Esophagus (tissue), 2 donors: ENCODE measurements at regions not wholly inside any gene's neighbourhood (a gene's known extent, or its start where the extent isn't known, plus 50 kb on each side); places are given as distances from the start of the nearest gene placed in this dataset.

Experiments
- H3K27ac ChIP-seq, 2 donors: one replicate each; pipeline ENCODE4 v1.5.1; 2013; ENCODE audit warnings: low read depth in 2 of 2, mild to moderate bottlenecking in 2 of 2, inconsistent platforms in 1 of 2, low read length in 1 of 2, moderate library complexity in 1 of 2
- H3K27me3 ChIP-seq, 2 donors: one replicate each; pipeline ENCODE4 v1.6.1; 2013; ENCODE audit warnings: low read length in 2 of 2, control low read depth in 1 of 2, mild to moderate bottlenecking in 1 of 2; ENCODE audit not compliant: insufficient read depth in 2 of 2, control insufficient read depth in 1 of 2
- H3K36me3 ChIP-seq, 2 donors: one replicate each; pipeline ENCODE4 v1.6.1; 2013; ENCODE audit warnings: low read length in 1 of 2; ENCODE audit not compliant: control insufficient read depth in 2 of 2, insufficient read depth in 2 of 2
- H3K4me1 ChIP-seq, 2 donors: one replicate each; pipeline ENCODE4 v1.6.1; 2013; ENCODE audit warnings: low read length in 1 of 2; ENCODE audit not compliant: control insufficient read depth in 2 of 2, insufficient read depth in 2 of 2
- H3K4me3 ChIP-seq, 2 donors: one replicate each; pipeline ENCODE4 v1.5.1; 2013; ENCODE audit warnings: low read length in 2 of 2, mild to moderate bottlenecking in 2 of 2, low read depth in 1 of 2, moderate library complexity in 1 of 2
- H3K9me3 ChIP-seq, 2 donors: one replicate each; pipeline ENCODE4 v1.6.1; 2013; ENCODE audit warnings: mild to moderate bottlenecking in 2 of 2, low read depth in 1 of 2, low read length in 1 of 2, moderate library complexity in 1 of 2; ENCODE audit not compliant: control insufficient read depth in 2 of 2, insufficient read depth in 1 of 2
- WGBS, 2 donors: extraction: QIAGEN DNeasy Blood & Tissue Kit; methylation state at CpG; one replicate each; pipeline ENCODE4 v1.1.7; 2013; 5-methylcytosine and 5-hydroxymethylcytosine counted together
- donor health status: healthy with polysubstance abuse.
- donor health status: Bipolar disorder and iron deficiency.

DNA sequence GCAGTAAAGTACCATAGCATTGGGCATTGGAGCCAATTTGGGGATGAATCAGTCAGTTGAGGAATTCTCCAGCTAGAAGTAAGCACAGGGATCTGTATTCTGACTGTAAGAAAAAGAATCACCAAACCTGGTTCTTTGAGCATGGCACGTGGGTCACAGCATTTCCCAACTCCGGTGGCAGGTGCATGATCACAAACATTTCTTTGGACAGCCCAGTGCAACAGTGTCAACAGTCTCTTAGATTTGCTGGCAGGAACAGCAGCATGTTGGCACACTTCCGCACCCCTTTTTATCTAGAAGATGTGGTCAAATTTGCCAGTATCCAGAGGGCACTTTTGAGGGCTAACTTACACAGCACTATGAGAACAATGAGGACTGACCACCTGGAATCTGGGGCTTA is 437.5 kb upstream of the GHITM start:
- Histone ChIP-seq H3K9me3 (peaks cover 0 to 2% of the 10 kb centered on the region in 2 donors), H3K27me3 (no peaks in the 10 kb centered on the region), H3K4me1 (no peaks in the 10 kb centered on the region), H3K27ac (no peak overlapping the region), H3K4me3 (no peak overlapping the region), H3K36me3 (no peaks in the 10 kb centered on the region)
- WGBS, 2 donors = 82 to 86% methylated on average over 3 of the region's 3 CpGs

DNA sequence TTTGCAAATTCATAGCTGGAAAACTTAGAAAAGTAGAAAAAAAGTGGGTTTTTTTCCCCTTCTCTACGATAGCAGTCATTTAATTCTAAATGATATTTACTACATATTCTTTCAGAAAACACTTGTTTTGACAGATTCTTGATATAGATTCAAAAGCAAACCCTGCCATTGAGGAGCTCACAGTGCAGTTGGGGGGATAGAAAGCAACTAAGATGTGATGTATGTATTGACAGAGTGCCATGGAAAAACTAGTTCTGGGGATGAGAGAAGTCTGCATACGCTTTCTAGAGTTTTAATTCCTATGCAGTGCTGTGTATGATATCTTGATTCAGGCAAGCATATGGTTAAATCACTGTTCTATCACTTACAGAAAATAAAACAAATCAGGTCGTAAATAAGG is 436.6 kb upstream of the GHITM start:
- Histone ChIP-seq H3K27ac (no peak overlapping the region), H3K9me3 (peaks cover 0 to 2% of the 10 kb centered on the region in 2 donors), H3K4me3 (no peak overlapping the region), H3K27me3 (no peaks in the 10 kb centered on the region), H3K36me3 (no peaks in the 10 kb centered on the region), H3K4me1 (no peaks in the 10 kb centered on the region)
- 64% methylated on average over 3 of the region's 3 CpGs for WGBS, 2 donors

DNA sequence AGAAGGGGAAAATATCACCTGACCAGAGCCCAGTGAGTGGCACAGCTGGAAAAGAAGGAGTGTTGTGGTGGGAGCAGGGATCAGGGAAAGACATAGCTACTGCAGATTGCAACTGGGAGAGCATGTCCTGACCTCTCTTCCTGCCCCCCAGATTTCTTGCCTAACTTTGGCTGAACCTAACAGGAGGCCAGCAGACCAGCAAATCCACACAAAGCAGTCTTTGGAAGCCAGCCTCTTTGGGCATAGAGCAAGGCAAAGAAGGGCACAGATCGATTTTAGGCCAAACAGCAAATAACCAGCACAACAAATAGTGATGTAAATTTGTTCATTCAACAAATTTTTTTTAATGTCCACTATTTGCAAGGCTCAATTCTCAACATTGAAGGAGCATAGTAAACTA is 433.2 kb upstream of the GHITM start:
- no peaks in the 10 kb centered on the region for H3K4me1 ChIP-seq
- 39 to 59% methylated on average over 1 of the region's 1 CpG for WGBS, 2 donors
- no peaks in the 10 kb centered on the region for H3K27me3 ChIP-seq

DNA sequence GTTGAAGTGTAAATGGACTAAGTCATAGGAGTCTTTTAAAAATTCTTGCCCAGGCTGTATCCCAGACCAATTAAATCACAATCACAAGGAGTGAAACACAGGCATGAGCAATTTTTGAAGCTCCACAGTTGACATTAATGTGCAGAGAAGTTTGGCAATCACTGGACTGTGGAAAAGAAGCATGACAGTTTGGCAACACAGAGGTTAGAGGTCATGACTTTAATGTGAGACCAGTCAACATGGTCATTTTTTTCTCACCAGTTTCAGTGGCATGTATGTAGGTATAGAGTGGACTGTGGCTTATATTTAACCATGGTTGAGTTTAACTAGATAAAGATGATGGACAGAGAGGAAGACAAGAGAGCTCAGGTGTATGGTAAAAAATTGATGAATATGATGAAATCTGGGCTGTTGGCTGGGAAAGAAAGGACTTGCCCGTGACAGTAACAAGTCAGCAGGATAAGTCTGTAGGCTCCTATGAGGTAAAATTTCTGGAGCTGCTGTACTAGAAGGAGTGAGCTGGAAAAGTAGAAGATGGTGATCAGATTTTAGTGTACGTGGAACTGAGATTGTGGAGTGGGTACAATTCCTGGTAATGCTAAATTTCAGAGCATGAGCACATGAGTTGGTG is 432.2 kb upstream of the GHITM start:
- H3K27me3 ChIP-seq = no peaks in the 10 kb centered on the region
- H3K4me3 ChIP-seq = no peak overlapping the region
- no peaks in the 10 kb centered on the region for H3K36me3 ChIP-seq
- 76 to 80% methylated on average over 2 of the region's 2 CpGs for WGBS, 2 donors
- no peak overlapping the region for H3K27ac ChIP-seq
- H3K9me3 ChIP-seq = no peaks in the 10 kb centered on the region
- H3K4me1 ChIP-seq = no peaks in the 10 kb centered on the region

More for the DNA sequence above, 433.2 kb upstream of the GHITM start:
- Histone ChIP-seq H3K9me3 (peaks cover 0 to 2% of the 10 kb centered on the region in 2 donors), H3K4me3 (no peak overlapping the region), H3K36me3 (no peaks in the 10 kb centered on the region), H3K27ac (no peak overlapping the region)

DNA sequence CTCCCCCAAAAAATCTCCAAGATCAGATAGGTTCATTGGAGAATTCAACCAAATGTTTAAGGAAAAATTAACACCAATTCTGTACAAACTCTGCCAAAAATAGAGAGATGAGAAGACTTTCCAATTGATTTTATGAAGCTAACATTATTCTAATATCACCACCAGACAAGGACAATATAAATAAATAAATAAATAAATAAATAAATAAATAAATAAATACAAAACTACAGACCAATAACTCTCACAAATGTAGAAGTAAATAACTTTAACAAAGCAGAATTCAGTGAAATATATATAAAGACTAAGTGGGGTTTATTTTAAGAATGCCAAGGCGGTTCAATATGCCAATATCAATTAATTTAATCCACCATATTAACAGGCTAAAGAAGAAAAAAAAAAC is 425.9 kb upstream of the GHITM start:
- 49 to 88% methylated on average over 1 of the region's 1 CpG for WGBS, 2 donors

DNA sequence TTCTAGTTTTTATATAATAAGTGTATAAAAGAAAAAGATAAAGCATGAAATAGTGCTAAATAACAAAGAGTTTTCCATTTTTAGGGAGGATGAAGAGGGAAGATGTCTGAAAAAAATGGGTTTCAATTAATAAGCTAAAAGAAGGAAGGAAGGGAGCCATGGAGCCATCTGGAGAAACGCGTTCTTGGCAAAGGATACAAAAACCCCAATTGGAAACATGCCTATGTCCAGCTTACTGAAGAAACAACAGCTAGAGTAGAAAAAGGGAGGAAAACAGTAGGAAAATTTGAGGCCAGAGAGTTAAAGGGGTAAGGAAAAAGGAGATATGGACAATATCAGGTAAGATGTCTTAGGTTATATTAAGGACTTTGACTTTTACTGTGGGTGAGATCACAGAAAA is 416.2 kb upstream of the GHITM start:
- Histone ChIP-seq H3K27me3 (no peaks in the 10 kb centered on the region), H3K4me3 (no peak overlapping the region), H3K4me1 (no peaks in the 10 kb centered on the region), H3K27ac (no peak overlapping the region), H3K9me3 (no peaks in the 10 kb centered on the region), H3K36me3 (no peaks in the 10 kb centered on the region)
- WGBS, 2 donors = 56 to 62% methylated on average over 2 of the region's 2 CpGs

More for the DNA sequence above, 425.9 kb upstream of the GHITM start:
- H3K36me3 ChIP-seq = no peaks in the 10 kb centered on the region
- H3K4me3 ChIP-seq = no peak overlapping the region
- H3K27ac ChIP-seq = no peak overlapping the region
- no peaks in the 10 kb centered on the region for H3K9me3 ChIP-seq
- no peaks in the 10 kb centered on the region for H3K4me1 ChIP-seq
- H3K27me3 ChIP-seq = no peaks in the 10 kb centered on the region

DNA sequence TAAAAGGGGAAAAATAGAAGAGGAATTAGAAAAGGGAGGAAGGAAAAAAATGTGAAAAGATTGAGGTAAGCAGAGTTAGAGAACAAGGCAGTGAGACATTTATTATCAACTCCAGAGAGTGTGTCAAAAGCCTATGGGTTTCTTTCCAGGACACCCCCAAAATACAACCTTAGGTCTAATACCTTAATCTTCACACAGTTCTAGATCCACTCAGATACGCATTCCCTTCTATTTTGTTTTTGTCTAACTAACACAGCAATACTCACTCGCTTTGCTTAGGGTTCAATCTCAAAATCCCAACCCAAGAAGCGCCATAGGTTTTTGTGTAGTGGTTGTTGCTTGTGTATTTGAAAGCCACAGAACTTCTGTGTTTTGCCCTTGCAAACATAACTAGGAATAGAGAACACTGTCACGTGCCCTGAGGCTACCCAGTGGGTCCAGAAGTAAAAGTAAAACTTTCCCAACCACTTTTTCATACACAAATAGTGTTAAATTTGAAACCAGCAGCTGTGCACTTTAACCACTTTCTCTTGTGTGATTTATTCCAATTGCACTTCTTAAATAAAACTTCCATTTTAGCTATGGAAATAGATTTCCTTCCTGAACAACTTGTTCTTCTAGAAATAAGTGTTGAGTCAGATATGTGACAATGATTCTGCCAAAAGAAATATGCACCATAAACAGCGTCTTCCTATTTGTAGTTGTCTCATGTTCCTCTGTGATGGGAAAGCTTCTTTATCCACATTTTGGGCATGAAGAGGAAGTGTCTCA is 414.7 kb upstream of the GHITM start:
- no peak overlapping the region for H3K27ac ChIP-seq
- no peaks in the 10 kb centered on the region for H3K36me3 ChIP-seq
- H3K4me3 ChIP-seq = no peak overlapping the region
- no peaks in the 10 kb centered on the region for H3K4me1 ChIP-seq
- no peaks in the 10 kb centered on the region for H3K27me3 ChIP-seq
- no peaks in the 10 kb centered on the region for H3K9me3 ChIP-seq
- WGBS, 2 donors = 68 to 71% methylated on average over 5 of the region's 5 CpGs

DNA sequence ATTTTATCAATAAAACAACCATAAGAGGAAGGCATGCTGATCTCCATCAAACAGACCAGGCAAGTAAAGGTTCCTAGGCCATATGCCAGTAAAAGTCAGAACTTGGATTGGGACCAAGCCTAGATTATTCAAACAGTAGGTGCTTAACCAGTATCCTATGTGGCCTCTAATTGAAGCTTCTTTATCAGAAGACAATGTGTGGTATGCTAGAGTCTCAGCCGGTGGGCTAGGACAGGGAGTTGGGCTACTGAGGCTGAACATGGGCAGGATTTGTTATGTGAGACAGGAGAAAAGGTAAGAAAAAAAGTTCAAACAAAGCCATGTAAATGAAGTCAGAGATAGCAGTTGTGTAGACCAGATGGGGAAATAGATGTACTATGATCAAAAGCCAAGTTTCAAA is 413.7 kb upstream of the GHITM start:
- no peaks in the 10 kb centered on the region for H3K27me3 ChIP-seq
- H3K27ac ChIP-seq = no peak overlapping the region
- H3K9me3 ChIP-seq = no peaks in the 10 kb centered on the region
- WGBS, 2 donors = 55 to 70% methylated on average over 1 of the region's 1 CpG
- H3K36me3 ChIP-seq = no peaks in the 10 kb centered on the region
- no peak overlapping the region for H3K4me3 ChIP-seq
- no peaks in the 10 kb centered on the region for H3K4me1 ChIP-seq

DNA sequence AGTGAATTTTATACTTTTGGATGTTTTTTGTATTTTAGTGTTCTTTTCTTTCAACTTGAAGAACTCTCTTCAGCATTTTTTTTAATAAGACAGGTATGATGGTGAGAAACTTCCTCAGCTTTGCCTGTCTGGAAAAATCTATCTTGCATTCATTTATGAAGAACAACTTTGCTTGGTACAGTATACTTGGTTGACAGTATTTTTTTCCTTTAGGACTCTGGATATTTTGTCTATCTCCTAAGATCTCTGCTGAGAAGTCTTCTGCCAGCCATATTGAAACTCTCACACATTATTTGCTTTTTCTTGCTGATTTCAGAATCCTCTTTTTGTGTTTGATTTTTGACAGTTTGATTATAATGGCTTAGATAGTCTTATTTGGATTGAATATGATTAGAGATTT is 405.0 kb upstream of the GHITM start:
- Histone ChIP-seq H3K9me3 (no peaks in the 10 kb centered on the region), H3K36me3 (no peaks in the 10 kb centered on the region), H3K27me3 (no peaks in the 10 kb centered on the region), H3K4me3 (no peak overlapping the region), H3K27ac (no peak overlapping the region), H3K4me1 (no peaks in the 10 kb centered on the region)

DNA sequence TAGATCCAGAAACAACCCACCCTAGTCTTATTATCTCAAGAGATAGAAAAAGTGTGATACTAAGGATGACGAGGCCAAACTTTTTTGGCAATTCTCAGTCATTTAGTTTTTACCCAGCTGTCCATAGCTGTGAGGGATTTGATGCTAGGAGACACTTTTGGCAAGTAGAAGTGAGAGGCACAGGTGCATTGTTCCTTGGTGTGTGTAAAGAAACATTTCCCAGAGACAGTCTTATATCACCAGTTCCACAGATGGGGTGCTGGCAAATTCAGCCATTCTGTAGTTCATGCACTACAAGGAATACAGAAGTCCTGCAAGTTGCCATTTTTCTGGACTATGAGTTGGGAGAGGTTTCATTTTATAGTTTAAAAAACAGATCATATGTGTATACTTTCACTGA is 403.3 kb upstream of the GHITM start:
- Histone ChIP-seq H3K27me3 (no peaks in the 10 kb centered on the region), H3K4me1 (no peaks in the 10 kb centered on the region), H3K36me3 (no peaks in the 10 kb centered on the region), H3K4me3 (no peak overlapping the region), H3K27ac (no peak overlapping the region), H3K9me3 (no peaks in the 10 kb centered on the region)
- 47 to 56% methylated on average over 1 of the region's 1 CpG for WGBS, 2 donors
